CD4-positive, alpha-beta T cell treated with Interleukin-10 for 1 hour (primary cell): ENCODE measurements at regions not wholly inside any gene's neighbourhood (a gene's known extent, or its start where the extent isn't known, plus 50 kb on each side); places are given as distances from the start of the nearest gene placed in this dataset.
A peak's percentile ranks its signal among the peaks of the same experiment; 100 is the strongest.

Source experiments
- DNase-seq: peaks from one replicate; pipeline ENCODE4 v3.0.0-alpha.2; 2020

GRCh38 chr14:104322531-104323366 lies 184.4 kb downstream of the KIF26A start:
- DNase-seq: no peak

GRCh38 chr14:104323551-104324175 lies 185.3 kb downstream of the KIF26A start:
- no peak for DNase-seq

GRCh38 chr14:104326848-104327247 lies 188.5 kb downstream of the KIF26A start:
- DNase-seq: no peak

GRCh38 chr14:104328607-104329006 lies 190.2 kb downstream of the KIF26A start:
- no peak for DNase-seq

- no peak for DNase-seq
These were observed 191.4 kb downstream of the KIF26A start for GRCh38 chr14:104329793-104330192.

- no peak for DNase-seq
These were observed 193.7 kb downstream of the KIF26A start for GRCh38 chr14:104331871-104332605.

- no peak for DNase-seq
These were observed 194.4 kb downstream of the KIF26A start for GRCh38 chr14:104332634-104333270.

- no peak for DNase-seq
These were observed 195.4 kb downstream of the KIF26A start for GRCh38 chr14:104333646-104334423.

GRCh38 chr14:104334424-104335161 lies 196.2 kb downstream of the KIF26A start:
- no peak for DNase-seq

GRCh38 chr14:104335176-104335575 lies 196.8 kb downstream of the KIF26A start:
- DNase-seq: no peak

- no peak for DNase-seq
These were observed 197.2 kb downstream of the KIF26A start for GRCh38 chr14:104335611-104336010.

GRCh38 chr14:104337351-104337750 lies 199.0 kb downstream of the KIF26A start:
- DNase-seq: no peak

- no peak for DNase-seq
These were observed 201.0 kb downstream of the KIF26A start for GRCh38 chr14:104339361-104339760.

GRCh38 chr14:104339829-104340228 lies 201.4 kb downstream of the KIF26A start:
- no peak for DNase-seq

GRCh38 chr14:104341532-104342434 lies 203.4 kb downstream of the KIF26A start:
- DNase-seq: peak; percentile 1

GRCh38 chr14:104342435-104343293 lies 204.3 kb downstream of the KIF26A start:
- no peak for DNase-seq

- no peak for DNase-seq
These were observed 204.9 kb downstream of the KIF26A start for GRCh38 chr14:104343294-104343625.

GRCh38 chr14:104343690-104344640 lies 205.6 kb downstream of the KIF26A start:
- DNase-seq: no peak
